ENCODE measurements at regions not wholly inside any gene's neighbourhood (a gene's known extent, or its start where the extent isn't known, plus 50 kb on each side); places are given as distances from the start of the nearest gene placed in this dataset.
"Not testable (repeated sequence)": the region's sequence is repeated elsewhere in the genome, so short reads cannot be mapped to it uniquely, and the experiment has no call there.

GRCh38 chr15:84094720-84095119 is 140.9 kb upstream of the GOLGA6L4 start:
- not testable (repeated sequence) for DNase-seq

- DNase-seq: not testable (repeated sequence)
These were observed 138.5 kb upstream of the GOLGA6L4 start for GRCh38 chr15:84097053-84097452.

GRCh38 chr15:84098604-84099003 is 137.0 kb upstream of the GOLGA6L4 start:
- no peak for DNase-seq

GRCh38 chr15:84099181-84099580 is 136.4 kb upstream of the GOLGA6L4 start:
- DNase-seq: no peak

- DNase-seq: no peak
These were observed 132.2 kb upstream of the GOLGA6L4 start for GRCh38 chr15:84103345-84103744.

- no peak for DNase-seq
These were observed 130.7 kb upstream of the GOLGA6L4 start for GRCh38 chr15:84104853-84105252.

GRCh38 chr15:84108728-84109127 is 126.8 kb upstream of the GOLGA6L4 start:
- no peak for DNase-seq

GRCh38 chr15:84111575-84111974 is 124.0 kb upstream of the GOLGA6L4 start:
- DNase-seq: no peak

GRCh38 chr15:84112025-84112424 is 123.5 kb upstream of the GOLGA6L4 start:
- DNase-seq: no peak

GRCh38 chr15:84113919-84114318 is 121.7 kb upstream of the GOLGA6L4 start:
- DNase-seq: no peak

GRCh38 chr15:84114680-84115079 is 120.9 kb upstream of the GOLGA6L4 start:
- not testable (repeated sequence) for DNase-seq

GRCh38 chr15:84119351-84119750 is 116.2 kb upstream of the GOLGA6L4 start:
- not testable (repeated sequence) for DNase-seq

GRCh38 chr15:84120903-84121302 is 114.7 kb upstream of the GOLGA6L4 start:
- not testable (repeated sequence) for DNase-seq

GRCh38 chr15:84128706-84129105 is 106.9 kb upstream of the GOLGA6L4 start:
- not testable (repeated sequence) for DNase-seq

- DNase-seq: not testable (repeated sequence)
These were observed 105.3 kb upstream of the GOLGA6L4 start for GRCh38 chr15:84130098-84130831.

- DNase-seq: not testable (repeated sequence)
These were observed 99.6 kb upstream of the GOLGA6L4 start for GRCh38 chr15:84135931-84136456.

- peak; percentile 39 for DNase-seq
These were observed 92.7 kb upstream of the GOLGA6L4 start for GRCh38 chr15:84142888-84143337.

GRCh38 chr15:84143753-84144314 is 91.7 kb upstream of the GOLGA6L4 start:
- no peak for DNase-seq

- DNase-seq: not testable (repeated sequence)
These were observed 90.6 kb upstream of the GOLGA6L4 start for GRCh38 chr15:84144946-84145345.

- not testable (repeated sequence) for DNase-seq
These were observed 89.3 kb upstream of the GOLGA6L4 start for GRCh38 chr15:84146299-84146698.

GRCh38 chr15:84147307-84147706 is 88.3 kb upstream of the GOLGA6L4 start:
- DNase-seq: not testable (repeated sequence)

GRCh38 chr15:84151205-84151931 is 84.2 kb upstream of the GOLGA6L4 start:
- DNase-seq: no peak

- not testable (repeated sequence) for DNase-seq
These were observed 83.1 kb upstream of the GOLGA6L4 start for GRCh38 chr15:84152381-84152979.
